ENCODE measurements at regions not wholly inside any gene's neighbourhood (a gene's known extent, or its start where the extent isn't known, plus 50 kb on each side); places are given as distances from the start of the nearest gene placed in this dataset.

DNA sequence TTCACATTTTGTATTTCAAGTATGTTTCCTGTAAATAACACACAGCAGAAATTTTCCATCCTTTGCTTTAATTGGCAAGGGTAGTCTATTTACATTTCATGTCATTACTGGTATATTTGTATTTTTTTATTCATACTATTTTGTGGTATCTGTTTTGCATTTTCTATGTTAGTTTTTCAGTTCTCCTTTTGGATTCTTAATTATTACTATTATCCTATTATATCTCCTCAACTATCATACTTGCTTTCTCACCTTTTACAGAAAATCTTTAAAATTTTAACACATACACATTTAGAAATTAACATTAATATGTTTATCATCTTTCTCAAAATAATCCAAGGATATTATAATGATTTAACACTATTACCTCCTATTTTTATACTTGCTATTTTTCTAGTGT is 918.3 kb upstream of the MAP3K7 start:
- no peak overlapping the region for H4K91ac ChIP-seq (replicated peaks; ENCODE audit: insufficient read length, low read length)
- no peak overlapping the region for H2BK15ac ChIP-seq (ENCODE audit: low read length)
- no peak overlapping the region for H2BK120ac ChIP-seq (replicated peaks; ENCODE audit: low read depth, low read length)
- H2AK5ac ChIP-seq (ENCODE audit: low read depth, low read length), result no peak overlapping the region
- no peak overlapping the region for H4K8ac ChIP-seq (ENCODE audit: extremely low read depth, insufficient read depth, low read length)
- no peak overlapping the region for H2BK12ac ChIP-seq (ENCODE audit: low read depth, low read length)
- no peak overlapping the region for H2AFZ ChIP-seq (ENCODE audit: low read length)
- no peaks in the 10 kb centered on the region for H3K79me2 ChIP-seq (ENCODE audit: control insufficient read depth in 1 of 2, insufficient read depth in 2 of 2, low read length in 2 of 2)
- ChIA-PET POLR2A (ENCODE audit: partially characterized antibody) (no interaction called here), CTCF (ENCODE audit: partially characterized antibody) (no interaction called here)
- H3K4ac ChIP-seq (replicated peaks; ENCODE audit: insufficient read length, low read depth, low read length), result no peak overlapping the region
- DNase-seq (ENCODE audit: low read depth in 1 of 2, low spot score in 2 of 2) (no peak), FAIRE-seq (no peak)
- H2BK20ac ChIP-seq (ENCODE audit: low read length), result no peak overlapping the region
- no peaks in the 10 kb centered on the region for H3K4me1 ChIP-seq (replicated peaks in 1 of 4; ENCODE audit: control insufficient read depth in 3 of 4, insufficient read depth in 4 of 4, low read length in 3 of 4)
- no peak overlapping the region for H3K14ac ChIP-seq (ENCODE audit: insufficient read length)
- no peaks in the 10 kb centered on the region for H3K79me1 ChIP-seq (ENCODE audit: low read depth, low read length)
- no peaks in the 10 kb centered on the region for H4K20me1 ChIP-seq (replicated peaks in 1 of 2; ENCODE audit: control insufficient read depth in 1 of 2, insufficient read depth in 2 of 2, low read length in 2 of 2)
- H3K18ac ChIP-seq (ENCODE audit: extremely low read depth, low read length), result no peak overlapping the region
- H3K23ac ChIP-seq (ENCODE audit: insufficient read length), result no peak overlapping the region
- no peak overlapping the region for H3K27ac ChIP-seq (ENCODE audit: low read depth, low read length)
- no peaks in the 10 kb centered on the region for H3K23me2 ChIP-seq (ENCODE audit: low read depth, low read length)
- no peak overlapping the region for H3K4me3 ChIP-seq (ENCODE audit: extremely low read depth in 1 of 4, insufficient read depth in 2 of 4, low read depth in 3 of 4, low read length in 4 of 4)
- H3K9ac ChIP-seq (replicated peaks in 1 of 4; ENCODE audit: extremely low read depth in 1 of 4, low read depth in 3 of 4, low read length in 3 of 4), result no peak overlapping the region
- no peaks in the 10 kb centered on the region for H3K9me3 ChIP-seq (ENCODE audit: insufficient read depth in 2 of 2, low read depth in 1 of 2, low read length in 1 of 2)
- no peak overlapping the region for H4K5ac ChIP-seq (ENCODE audit: insufficient read length, low read depth, low read length)
- H3K36me3 ChIP-seq (ENCODE audit: control insufficient read depth in 2 of 4, insufficient read depth in 4 of 4, low read length in 3 of 4), result no peaks in the 10 kb centered on the region
- H3K56ac ChIP-seq (replicated peaks; ENCODE audit: insufficient read length, low read depth, low read length), result no peak overlapping the region
- H3K27me3 ChIP-seq (replicated peaks in 1 of 4; ENCODE audit: control insufficient read depth in 3 of 4, extremely low read depth in 1 of 4, insufficient read depth in 3 of 4, low read length in 3 of 4), result no peaks in the 10 kb centered on the region
- no peak overlapping the region for H3K4me2 ChIP-seq (ENCODE audit: insufficient read depth in 1 of 2, low read depth in 2 of 2, low read length in 2 of 2)
- no peak overlapping the region for H2BK5ac ChIP-seq (ENCODE audit: low read depth, low read length)
- TF ChIP-seq NANOG (IDR thresholded peaks at IDR 0.05; ENCODE audit: insufficient read depth, low read depth, low read length, poor library complexity, severe bottlenecking) (no peak), SAP30 (IDR thresholded peaks at IDR 0.05; ENCODE audit: insufficient read depth, insufficient replicate concordance, low read length) (no peak), RXRA (IDR thresholded peaks at IDR 0.05; ENCODE audit: insufficient read depth, low read depth, low read length) (no peak), JUN (IDR thresholded peaks at IDR 0.05; ENCODE audit: low read depth, low read length) (no peak), TCF12 (IDR thresholded peaks at IDR 0.05; ENCODE audit: low read depth, low read length) (no peak), SP4 (IDR thresholded peaks at IDR 0.05; ENCODE audit: low read length) (no peak), FOSL1 (IDR thresholded peaks at IDR 0.05; ENCODE audit: insufficient read depth, low read depth, low read length) (no peak), RFX5 (IDR thresholded peaks at IDR 0.05; ENCODE audit: borderline replicate concordance, low read depth, low read length) (no peak), CBX8 (IDR thresholded peaks at IDR 0.05; ENCODE audit: borderline replicate concordance, low read depth, low read length) (no peak), EGR1 (IDR thresholded peaks at IDR 0.05; ENCODE audit: borderline replicate concordance, low read depth, low read length) (no peak), HDAC6 (IDR thresholded peaks at IDR 0.05; ENCODE audit: low read depth, low read length) (no peak), CTBP2 (IDR thresholded peaks at IDR 0.05; ENCODE audit: borderline replicate concordance, insufficient read depth, insufficient read length, low read length) (no peak), SP1 (IDR thresholded peaks at IDR 0.05; ENCODE audit: low read depth, low read length) (no peak)
- TF ChIP-seq, protein P1, sequence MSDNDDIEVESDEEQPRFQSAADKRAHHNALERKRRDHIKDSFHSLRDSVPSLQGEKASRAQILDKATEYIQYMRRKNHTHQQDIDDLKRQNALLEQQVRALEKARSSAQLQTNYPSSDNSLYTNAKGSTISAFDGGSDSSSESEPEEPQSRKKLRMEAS (IDR thresholded peaks at IDR 0.05), result no peak

Measured in H1 (cell line).